ENCODE measurements at regions not wholly inside any gene's neighbourhood (a gene's known extent, or its start where the extent isn't known, plus 50 kb on each side); places are given as distances from the start of the nearest gene placed in this dataset.

- TF ChIP-seq ZBTB7A (IDR thresholded peaks at IDR 0.05; ENCODE audit: low read depth) (no peak), NFIC (IDR thresholded peaks at IDR 0.05) (no peak), TEAD4 (IDR thresholded peaks at IDR 0.05) (no peak), EGR1 (IDR thresholded peaks at IDR 0.05) (no peak), RAD21 (IDR thresholded peaks at IDR 0.05; ENCODE audit: low read depth) (no peak), CEBPB (IDR thresholded peaks at IDR 0.05) (no peak), YY1 (IDR thresholded peaks at IDR 0.05; ENCODE audit: low read depth) (no peak), CREB1 (IDR thresholded peaks at IDR 0.05; ENCODE audit: low read depth) (no peak), MAX (IDR thresholded peaks at IDR 0.05) (no peak), EP300 (IDR thresholded peaks at IDR 0.05; ENCODE audit: borderline replicate concordance) (no peak), TCF12 (IDR thresholded peaks at IDR 0.05; ENCODE audit: low read depth) (no peak), TAF1 (IDR thresholded peaks at IDR 0.05; ENCODE audit: low read depth) (no peak), FOXM1 (IDR thresholded peaks at IDR 0.05; ENCODE audit: borderline replicate concordance, low read depth) (no peak)
- TF ChIP-seq, protein P1, sequence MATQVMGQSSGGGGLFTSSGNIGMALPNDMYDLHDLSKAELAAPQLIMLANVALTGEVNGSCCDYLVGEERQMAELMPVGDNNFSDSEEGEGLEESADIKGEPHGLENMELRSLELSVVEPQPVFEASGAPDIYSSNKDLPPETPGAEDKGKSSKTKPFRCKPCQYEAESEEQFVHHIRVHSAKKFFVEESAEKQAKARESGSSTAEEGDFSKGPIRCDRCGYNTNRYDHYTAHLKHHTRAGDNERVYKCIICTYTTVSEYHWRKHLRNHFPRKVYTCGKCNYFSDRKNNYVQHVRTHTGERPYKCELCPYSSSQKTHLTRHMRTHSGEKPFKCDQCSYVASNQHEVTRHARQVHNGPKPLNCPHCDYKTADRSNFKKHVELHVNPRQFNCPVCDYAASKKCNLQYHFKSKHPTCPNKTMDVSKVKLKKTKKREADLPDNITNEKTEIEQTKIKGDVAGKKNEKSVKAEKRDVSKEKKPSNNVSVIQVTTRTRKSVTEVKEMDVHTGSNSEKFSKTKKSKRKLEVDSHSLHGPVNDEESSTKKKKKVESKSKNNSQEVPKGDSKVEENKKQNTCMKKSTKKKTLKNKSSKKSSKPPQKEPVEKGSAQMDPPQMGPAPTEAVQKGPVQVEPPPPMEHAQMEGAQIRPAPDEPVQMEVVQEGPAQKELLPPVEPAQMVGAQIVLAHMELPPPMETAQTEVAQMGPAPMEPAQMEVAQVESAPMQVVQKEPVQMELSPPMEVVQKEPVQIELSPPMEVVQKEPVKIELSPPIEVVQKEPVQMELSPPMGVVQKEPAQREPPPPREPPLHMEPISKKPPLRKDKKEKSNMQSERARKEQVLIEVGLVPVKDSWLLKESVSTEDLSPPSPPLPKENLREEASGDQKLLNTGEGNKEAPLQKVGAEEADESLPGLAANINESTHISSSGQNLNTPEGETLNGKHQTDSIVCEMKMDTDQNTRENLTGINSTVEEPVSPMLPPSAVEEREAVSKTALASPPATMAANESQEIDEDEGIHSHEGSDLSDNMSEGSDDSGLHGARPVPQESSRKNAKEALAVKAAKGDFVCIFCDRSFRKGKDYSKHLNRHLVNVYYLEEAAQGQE (IDR thresholded peaks at IDR 0.05; ENCODE audit: low read depth), result no peak
- TF ChIP-seq, protein P2, sequence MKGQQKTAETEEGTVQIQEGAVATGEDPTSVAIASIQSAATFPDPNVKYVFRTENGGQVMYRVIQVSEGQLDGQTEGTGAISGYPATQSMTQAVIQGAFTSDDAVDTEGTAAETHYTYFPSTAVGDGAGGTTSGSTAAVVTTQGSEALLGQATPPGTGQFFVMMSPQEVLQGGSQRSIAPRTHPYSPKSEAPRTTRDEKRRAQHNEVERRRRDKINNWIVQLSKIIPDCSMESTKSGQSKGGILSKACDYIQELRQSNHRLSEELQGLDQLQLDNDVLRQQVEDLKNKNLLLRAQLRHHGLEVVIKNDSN (IDR thresholded peaks at IDR 0.05), result no peak
These were observed 67.8 kb downstream of the CASP12 start for GRCh38 chr11:104830508-104830907.

DNA sequence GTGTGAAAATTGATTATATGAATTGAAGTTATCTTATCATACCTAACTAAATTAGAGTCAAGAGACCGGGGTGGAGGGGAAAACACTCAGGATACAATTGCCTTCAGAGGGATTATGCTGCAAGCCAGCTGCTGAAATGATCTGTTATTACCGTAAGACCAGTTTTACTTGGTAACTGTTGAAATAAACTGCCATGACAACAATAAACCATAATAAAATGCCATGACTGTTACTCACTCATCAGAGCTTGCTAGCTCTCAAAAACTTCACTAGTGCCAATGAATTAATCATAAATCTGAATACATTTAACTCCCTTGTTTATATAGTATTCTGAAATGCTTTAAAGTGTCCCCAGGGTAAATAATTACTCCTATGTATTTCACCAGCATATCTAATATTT is 68.2 kb downstream of the CASP12 start:
- no peak for TF ChIP-seq ZBTB7A (IDR thresholded peaks at IDR 0.05; ENCODE audit: low read depth)
- TF ChIP-seq CEBPB (IDR thresholded peaks at IDR 0.05), result no peak
- no peak for TF ChIP-seq TEAD4 (IDR thresholded peaks at IDR 0.05)
- no peak for TF ChIP-seq RAD21 (IDR thresholded peaks at IDR 0.05; ENCODE audit: low read depth)
- no peak for TF ChIP-seq TAF1 (IDR thresholded peaks at IDR 0.05; ENCODE audit: low read depth)
- no peak for TF ChIP-seq EGR1 (IDR thresholded peaks at IDR 0.05)
- no peak for TF ChIP-seq EP300 (IDR thresholded peaks at IDR 0.05; ENCODE audit: borderline replicate concordance)
- TF ChIP-seq, protein P2 (IDR thresholded peaks at IDR 0.05), result no peak
- no peak for TF ChIP-seq CREB1 (IDR thresholded peaks at IDR 0.05; ENCODE audit: low read depth)

- no peak for TF ChIP-seq FOXM1 (IDR thresholded peaks at IDR 0.05; ENCODE audit: borderline replicate concordance, low read depth)
- no peak for TF ChIP-seq TEAD4 (IDR thresholded peaks at IDR 0.05)
- TF ChIP-seq, protein P2 (IDR thresholded peaks at IDR 0.05), result no peak
- no peak for TF ChIP-seq NFIC (IDR thresholded peaks at IDR 0.05)
- no peak for TF ChIP-seq CREB1 (IDR thresholded peaks at IDR 0.05; ENCODE audit: low read depth)
- TF ChIP-seq CEBPB (IDR thresholded peaks at IDR 0.05), result no peak
- TF ChIP-seq, protein P1 (IDR thresholded peaks at IDR 0.05; ENCODE audit: low read depth), result no peak
- no peak for TF ChIP-seq TCF12 (IDR thresholded peaks at IDR 0.05; ENCODE audit: low read depth)
- no peak for TF ChIP-seq TAF1 (IDR thresholded peaks at IDR 0.05; ENCODE audit: low read depth)
These were observed 71.5 kb downstream of the CASP12 start for GRCh38 chr11:104826772-104827171.

- TF ChIP-seq, protein P1 (IDR thresholded peaks at IDR 0.05; ENCODE audit: low read depth), result no peak
- TF ChIP-seq NFIC (IDR thresholded peaks at IDR 0.05) (no peak), RAD21 (IDR thresholded peaks at IDR 0.05; ENCODE audit: low read depth) (no peak), FOXM1 (IDR thresholded peaks at IDR 0.05; ENCODE audit: borderline replicate concordance, low read depth) (no peak), CREB1 (IDR thresholded peaks at IDR 0.05; ENCODE audit: low read depth) (no peak), TAF1 (IDR thresholded peaks at IDR 0.05; ENCODE audit: low read depth) (no peak), ZBTB7A (IDR thresholded peaks at IDR 0.05; ENCODE audit: low read depth) (no peak), MAX (IDR thresholded peaks at IDR 0.05) (no peak), EGR1 (IDR thresholded peaks at IDR 0.05) (no peak), YY1 (IDR thresholded peaks at IDR 0.05; ENCODE audit: low read depth) (no peak), CEBPB (IDR thresholded peaks at IDR 0.05) (no peak), TCF12 (IDR thresholded peaks at IDR 0.05; ENCODE audit: low read depth) (no peak), EP300 (IDR thresholded peaks at IDR 0.05; ENCODE audit: borderline replicate concordance) (no peak), TEAD4 (IDR thresholded peaks at IDR 0.05) (no peak)
- TF ChIP-seq, protein P2 (IDR thresholded peaks at IDR 0.05), result no peak
These were observed 74.6 kb downstream of the CASP12 start for GRCh38 chr11:104823657-104824056.
